AG04450 (cell line): ENCODE measurements at regions not wholly inside any gene's neighbourhood (a gene's known extent, or its start where the extent isn't known, plus 50 kb on each side); places are given as distances from the start of the nearest gene placed in this dataset.

Source experiments
- CTCF ChIA-PET: fragments of 300-600, 350-600 bp; formaldehyde crosslinking; extraction: SDS; loops from one replicate; lab custom pipeline; 2022; ENCODE audit warnings: antibody characterized with exemption, inconsistent platforms; lab: Charles Lee
- POLR2A ChIA-PET: fragments of 350-600 bp; formaldehyde crosslinking; extraction: SDS; loops from one replicate; lab custom pipeline; 2021; ENCODE audit warnings: antibody characterized with exemption, inconsistent platforms; lab: Yijun Ruan, JAX
- DNase-seq: peaks from one replicate; pipeline ENCODE4 v3.0.0-alpha.2; 2011; ENCODE audit warnings: low read depth, low spot score
- H3K27ac ChIP-seq: one replicate; pipeline ENCODE4 v1.5.1; 2012; ENCODE audit warnings: low read depth, low read length, control low read depth
- H3K27me3 ChIP-seq: one replicate; pipeline ENCODE4 v1.6.0; 2012; ENCODE audit warnings: low read length; ENCODE audit not compliant: control insufficient read depth, insufficient read depth
- H3K4me3 ChIP-seq: 2 replicates; pipeline ENCODE4 v1.5.1; 2011; ENCODE audit warnings: mild to moderate bottlenecking, low read depth, low read length, control low read depth
- H3K9me3 ChIP-seq: 2 replicates; pipeline ENCODE4 v1.5.1; 2012; ENCODE audit warnings: low read length; ENCODE audit not compliant: control insufficient read depth, insufficient read depth
- CTCF ChIP-seq: IDR thresholded peaks from 2 replicates; pipeline ENCODE4 v1.5.1; 2011; ENCODE audit warnings: low read depth, low read length, control low read depth, inconsistent platforms

GRCh38 chr1:182283746-182284544 is 107.6 kb downstream of the GLUL start:
- CTCF ChIA-PET = no interaction called here
- POLR2A ChIA-PET = no interaction called here
- no peaks in the 10 kb centered on the region for H3K9me3 ChIP-seq
- H3K27me3 ChIP-seq = no peaks in the 10 kb centered on the region
- DNase-seq = no peak
- H3K4me3 ChIP-seq = no peak overlapping the region
- H3K27ac ChIP-seq = no peak overlapping the region
- no peak for TF ChIP-seq CTCF

- CTCF ChIA-PET = no interaction called here
These were observed 110.0 kb downstream of the GLUL start for GRCh38 chr1:182281541-182281940.

GRCh38 chr1:182280504-182280900 is 111.1 kb downstream of the GLUL start:
- Histone ChIP-seq H3K27me3 (no peaks in the 10 kb centered on the region), H3K27ac (no peak overlapping the region), H3K4me3 (no peak overlapping the region), H3K9me3 (no peaks in the 10 kb centered on the region)
- POLR2A ChIA-PET = no interaction called here
- no peak for TF ChIP-seq CTCF
- CTCF ChIA-PET = no interaction called here
- DNase-seq = no peak

More at GRCh38 chr1:182281541-182281940, 110.0 kb downstream of the GLUL start:
- POLR2A ChIA-PET = no interaction called here
- Histone ChIP-seq H3K9me3 (no peaks in the 10 kb centered on the region), H3K27ac (no peak overlapping the region), H3K4me3 (no peak overlapping the region), H3K27me3 (no peaks in the 10 kb centered on the region)
- TF ChIP-seq CTCF = no peak
- no peak for DNase-seq

GRCh38 chr1:182279724-182280503 is 111.7 kb downstream of the GLUL start:
- Histone ChIP-seq H3K27ac (no peak overlapping the region), H3K9me3 (no peaks in the 10 kb centered on the region), H3K4me3 (no peak overlapping the region), H3K27me3 (no peaks in the 10 kb centered on the region)
- DNase-seq = no peak
- ChIA-PET CTCF (no interaction called here), POLR2A (no interaction called here)
- no peak for TF ChIP-seq CTCF

- Histone ChIP-seq H3K27ac (no peak overlapping the region), H3K4me3 (no peak overlapping the region), H3K9me3 (no peaks in the 10 kb centered on the region), H3K27me3 (no peaks in the 10 kb centered on the region)
- no peak for TF ChIP-seq CTCF
- ChIA-PET POLR2A (no interaction called here), CTCF (interaction anchor here (0.5 kb wide), 1 partner anchor 896 kb away, joined by 3 read pairs; no protein-coding TSS in a partner anchor)
- DNase-seq = no peak
These were observed 112.3 kb downstream of the GLUL start for GRCh38 chr1:182279302-182279701.
